ENCODE measurements at regions not wholly inside any gene's neighbourhood (a gene's known extent, or its start where the extent isn't known, plus 50 kb on each side); places are given as distances from the start of the nearest gene placed in this dataset.

- no peak for TF ChIP-seq USF2 (CRISPR knock-in tag; IDR thresholded peaks at IDR 0.05)
- TF ChIP-seq OVOL2 (CRISPR knock-in tag; IDR thresholded peaks at IDR 0.05; ENCODE audit: borderline replicate concordance) = no peak
- TF ChIP-seq ATF3 (CRISPR knock-in tag; conservative IDR thresholded peaks at IDR 0.05) = no peak
- no peak for TF ChIP-seq FOXP4 (CRISPR knock-in tag; IDR thresholded peaks at IDR 0.05)
- TF ChIP-seq ELF4 (CRISPR knock-in tag; IDR thresholded peaks at IDR 0.05; ENCODE audit: low read depth) = no peak
- POLR2A ChIA-PET = interaction anchor here (0.6 kb wide), 1 partner anchor 81 kb away, joined by 4 read pairs; no protein-coding TSS in a partner anchor
- Mint-ChIP-seq H3K36me3 (no peaks in the 10 kb centered on the region), H3K9me3 (peaks cover 10% of the 10 kb centered on the region; the same call in 1 of the 2 replicates), H3K4me3 (no peak overlapping the region), H3K27me3 (ENCODE audit: low read depth) (no peaks in the 10 kb centered on the region), H3K27ac (no peak overlapping the region), H3K4me1 (peaks cover 39% of the 10 kb centered on the region)
- ATAC-seq (peak; percentile 86), DNase-seq (ENCODE audit: low spot score) (no peak)
- CTCF ChIA-PET = interaction anchor here (1.6 kb wide), 1 partner anchor 8 kb away, joined by 5 read pairs; no protein-coding TSS in a partner anchor
These were observed 138.6 kb upstream of the TRHDE start for GRCh38 chr12:72133497-72134055.

GRCh38 chr12:72134246-72135020, 137.7 kb upstream of the TRHDE start:
- no peak overlapping the region for H3K4me3 Mint-ChIP-seq
- no peak for ATAC-seq
- no peaks in the 10 kb centered on the region for H3K27me3 Mint-ChIP-seq (ENCODE audit: low read depth)
- ChIA-PET POLR2A (interaction anchor here (0.6 kb wide), 1 partner anchor 55 kb away, joined by 3 read pairs; no protein-coding TSS in a partner anchor), CTCF (interaction anchor here (1.1 to 1.3 kb wide), 2 partner anchors 11 to 130 kb away, joined by 3 to 4 read pairs; no protein-coding TSS in a partner anchor)
- H3K36me3 Mint-ChIP-seq = no peaks in the 10 kb centered on the region
- DNase-seq (ENCODE audit: low spot score) = no peak
- TF ChIP-seq ZNF425 (CRISPR knock-in tag; conservative IDR thresholded peaks at IDR 0.05) = no peak
- no peak for TF ChIP-seq SMAD3 (CRISPR knock-in tag; IDR thresholded peaks at IDR 0.05; ENCODE audit: borderline replicate concordance)
- TF ChIP-seq OVOL2 (CRISPR knock-in tag; IDR thresholded peaks at IDR 0.05; ENCODE audit: borderline replicate concordance) = no peak
- no peak for TF ChIP-seq ETV6 (CRISPR knock-in tag; IDR thresholded peaks at IDR 0.05)
- TF ChIP-seq SOX15 (CRISPR knock-in tag; IDR thresholded peaks at IDR 0.05) = no peak
- TF ChIP-seq ERG (CRISPR knock-in tag; IDR thresholded peaks at IDR 0.05) = no peak
- no peak for TF ChIP-seq TP53 (CRISPR knock-in tag; IDR thresholded peaks at IDR 0.05)
- TF ChIP-seq GTF2I (CRISPR knock-in tag; conservative IDR thresholded peaks at IDR 0.05) = no peak
- no peak for TF ChIP-seq ZNF138 (CRISPR knock-in tag; conservative IDR thresholded peaks at IDR 0.05)
- TF ChIP-seq ZNF532 (CRISPR knock-in tag; IDR thresholded peaks at IDR 0.05; ENCODE audit: borderline replicate concordance) = no peak
- no peak for TF ChIP-seq JAZF1 (CRISPR knock-in tag; IDR thresholded peaks at IDR 0.05)
- no peak for TF ChIP-seq ZMAT4 (CRISPR knock-in tag; IDR thresholded peaks at IDR 0.05)
- no peak for TF ChIP-seq SP1 (CRISPR knock-in tag; conservative IDR thresholded peaks at IDR 0.05)
- TF ChIP-seq MAX (CRISPR knock-in tag; IDR thresholded peaks at IDR 0.05) = no peak
- no peak overlapping the region for H3K27ac Mint-ChIP-seq
- H3K9me3 Mint-ChIP-seq = peaks cover 12% of the 10 kb centered on the region; the same call in 1 of the 2 replicates
- peaks cover 39% of the 10 kb centered on the region for H3K4me1 Mint-ChIP-seq

Measured in WTC11 (cell line).